HL-60 (cell line): ENCODE measurements at regions not wholly inside any gene's neighbourhood (a gene's known extent, or its start where the extent isn't known, plus 50 kb on each side); places are given as distances from the start of the nearest gene placed in this dataset.

Source experiments
- DNase-seq, 2 experiments: peaks; one replicate each; pipeline ENCODE4 v3.0.0-alpha.2; 2010 to 2020; ENCODE audit warnings: low read depth in 1 of 2, low spot score in 1 of 2
- H3K27ac ChIP-seq: fragments of 250-450 bp; sonication (Bioruptor Pico); replicated peaks from 2 replicates; pipeline ENCODE4 v1.5.1; 2020; ENCODE audit warnings: mild to moderate bottlenecking, moderate library complexity
- H3K27me3 ChIP-seq: fragments of 250-450 bp; sonication (Bioruptor Pico); 2 replicates; pipeline ENCODE4 v1.5.1; 2021; ENCODE audit warnings: mild to moderate bottlenecking, moderate library complexity; ENCODE audit not compliant: insufficient read depth, poor library complexity, severe bottlenecking
- H3K4me3 ChIP-seq: replicated peaks from 2 replicates; pipeline ENCODE4 v1.5.1; 2011; ENCODE audit warnings: mild to moderate bottlenecking, control low read depth, low read length; ENCODE audit not compliant: insufficient read depth
- CTCF ChIP-seq: IDR thresholded peaks from one replicate; pipeline ENCODE4 v1.5.1; 2011; ENCODE audit warnings: low read length, control low read depth, inconsistent platforms; ENCODE audit not compliant: insufficient read depth
- GABPA ChIP-seq: IDR thresholded peaks from 2 replicates; pipeline ENCODE4 v1.6.1; 2012; ENCODE audit warnings: low read depth
- POLR2AphosphoS5 ChIP-seq: IDR thresholded peaks from 2 replicates; pipeline ENCODE4 v1.6.1; 2012; ENCODE audit warnings: low read depth
- REST ChIP-seq: IDR thresholded peaks from 2 replicates; pipeline ENCODE4 v1.6.1; 2012; ENCODE audit warnings: low read depth; ENCODE audit not compliant: insufficient replicate concordance
- SPI1 ChIP-seq: IDR thresholded peaks from 2 replicates; pipeline ENCODE4 v1.6.1; 2012; ENCODE audit warnings: low read depth, mild to moderate bottlenecking, borderline replicate concordance

- DNase-seq = no peak
- H3K27ac ChIP-seq = no peak overlapping the region
- TF ChIP-seq CTCF (no peak), SPI1 (no peak), REST (no peak), POLR2AphosphoS5 (no peak), GABPA (no peak)
- H3K4me3 ChIP-seq = no peak overlapping the region
- H3K27me3 ChIP-seq = no peaks in the 10 kb centered on the region
These were observed 264.0 kb downstream of the TJP1 start for GRCh38 chr15:29558261-29558660.

- no peak overlapping the region for H3K4me3 ChIP-seq
- no peak for TF ChIP-seq SPI1
- no peak for TF ChIP-seq POLR2AphosphoS5
- TF ChIP-seq CTCF = no peak
- no peak for TF ChIP-seq REST
- H3K27me3 ChIP-seq = no peaks in the 10 kb centered on the region
- H3K27ac ChIP-seq = no peak overlapping the region
- no peak for DNase-seq
These were observed 265.1 kb downstream of the TJP1 start for GRCh38 chr15:29557171-29557570.

GRCh38 chr15:29556380-29556779 lies 265.9 kb downstream of the TJP1 start:
- no peak for DNase-seq
- no peak overlapping the region for H3K27ac ChIP-seq
- TF ChIP-seq REST (no peak), SPI1 (no peak), CTCF (no peak), GABPA (no peak), POLR2AphosphoS5 (no peak)
- no peaks in the 10 kb centered on the region for H3K27me3 ChIP-seq
- no peak overlapping the region for H3K4me3 ChIP-seq
